GM21529 (cell line): ENCODE measurements at regions not wholly inside any gene's neighbourhood (a gene's known extent, or its start where the extent isn't known, plus 50 kb on each side); places are given as distances from the start of the nearest gene placed in this dataset.
A peak's percentile ranks its signal among the peaks of the same experiment; 100 is the strongest.
"Not testable (repeated sequence)": the region's sequence is repeated elsewhere in the genome, so short reads cannot be mapped to it uniquely, and the experiment has no call there.

Source experiments
- ATAC-seq: cut with Tn5 transposase; IDR thresholded peaks from one replicate; pipeline ENCODE4 v1.9.1; 2021; ENCODE audit not compliant: unreplicated experiment

GRCh38 chr2:37569131-37569823 is 102.2 kb downstream of the CDC42EP3 start:
- ATAC-seq = no peak

GRCh38 chr2:37569986-37570679 is 101.3 kb downstream of the CDC42EP3 start:
- ATAC-seq = no peak

GRCh38 chr2:37570773-37571586 is 100.5 kb downstream of the CDC42EP3 start:
- peak; percentile 91 for ATAC-seq

- ATAC-seq = no peak
These were observed 99.8 kb downstream of the CDC42EP3 start for GRCh38 chr2:37571587-37572136.

- ATAC-seq = peak; percentile 46
These were observed 97.7 kb downstream of the CDC42EP3 start for GRCh38 chr2:37573451-37574388.

GRCh38 chr2:37575780-37576179 is 95.7 kb downstream of the CDC42EP3 start:
- no peak for ATAC-seq

- ATAC-seq = not testable (repeated sequence)
These were observed 95.2 kb downstream of the CDC42EP3 start for GRCh38 chr2:37576194-37576593.

- no peak for ATAC-seq
These were observed 94.6 kb downstream of the CDC42EP3 start for GRCh38 chr2:37576831-37577230.

GRCh38 chr2:37579192-37579713 is 92.2 kb downstream of the CDC42EP3 start:
- ATAC-seq = no peak

GRCh38 chr2:37579949-37580348 is 91.5 kb downstream of the CDC42EP3 start:
- ATAC-seq = not testable (repeated sequence)

- ATAC-seq = no peak
These were observed 90.0 kb downstream of the CDC42EP3 start for GRCh38 chr2:37581433-37581832.

GRCh38 chr2:37582481-37583220 is 88.8 kb downstream of the CDC42EP3 start:
- no peak for ATAC-seq

GRCh38 chr2:37583402-37583801 is 88.0 kb downstream of the CDC42EP3 start:
- no peak for ATAC-seq

- no peak for ATAC-seq
These were observed 87.6 kb downstream of the CDC42EP3 start for GRCh38 chr2:37583867-37584266.

- peak; percentile 40 for ATAC-seq
These were observed 86.0 kb downstream of the CDC42EP3 start for GRCh38 chr2:37585295-37585908.

GRCh38 chr2:37585982-37586621 is 85.3 kb downstream of the CDC42EP3 start:
- ATAC-seq = peak; percentile 53

- ATAC-seq = no peak
These were observed 84.7 kb downstream of the CDC42EP3 start for GRCh38 chr2:37586663-37587317.

GRCh38 chr2:37587817-37588216 is 83.6 kb downstream of the CDC42EP3 start:
- ATAC-seq = no peak
